ENCODE measurements at regions not wholly inside any gene's neighbourhood (a gene's known extent, or its start where the extent isn't known, plus 50 kb on each side); places are given as distances from the start of the nearest gene placed in this dataset.
"Not testable (repeated sequence)": the region's sequence is repeated elsewhere in the genome, so short reads cannot be mapped to it uniquely, and the experiment has no call there.

DNA sequence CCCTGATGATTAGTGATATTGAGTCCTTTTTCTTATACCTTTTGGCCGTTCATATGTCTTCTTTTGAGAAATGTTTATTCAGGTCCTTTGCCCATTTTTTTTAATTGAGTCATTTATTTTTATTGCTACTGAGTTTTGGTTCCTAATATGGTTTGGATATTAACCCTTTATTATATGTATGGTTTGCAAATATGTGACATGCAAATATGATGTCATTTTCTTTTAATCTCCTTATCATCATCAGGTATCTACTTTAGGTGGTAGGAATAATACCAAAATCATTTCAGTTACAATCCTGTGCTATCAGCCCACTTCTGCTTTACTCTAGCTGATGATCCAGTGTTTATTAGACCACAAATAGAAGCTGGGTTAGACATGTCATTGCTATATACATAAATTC, 102.3 kb upstream of the TRPC7 start:
- DNase-seq (ENCODE audit: low read depth in 2 of 2): no peak

DNA sequence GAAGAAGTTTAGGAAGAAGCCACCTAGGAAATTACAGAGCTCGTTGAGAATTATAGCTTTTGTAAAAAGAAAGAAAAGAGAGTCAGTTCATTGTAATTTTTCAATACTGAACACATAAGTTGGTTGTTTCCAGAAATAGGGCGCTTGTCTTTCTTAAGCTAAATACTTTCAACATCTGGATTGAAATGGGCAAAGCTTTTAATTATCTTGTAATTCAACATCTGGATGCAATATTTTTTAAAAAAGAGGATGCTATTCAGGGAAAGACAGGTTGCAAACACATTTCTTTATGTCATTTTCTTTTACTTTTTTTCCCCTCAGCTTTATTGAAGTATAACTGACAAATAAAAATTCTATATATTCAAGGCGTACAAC, 100.7 kb upstream of the TRPC7 start:
- DNase-seq (ENCODE audit: low read depth in 2 of 2): no peak

DNA sequence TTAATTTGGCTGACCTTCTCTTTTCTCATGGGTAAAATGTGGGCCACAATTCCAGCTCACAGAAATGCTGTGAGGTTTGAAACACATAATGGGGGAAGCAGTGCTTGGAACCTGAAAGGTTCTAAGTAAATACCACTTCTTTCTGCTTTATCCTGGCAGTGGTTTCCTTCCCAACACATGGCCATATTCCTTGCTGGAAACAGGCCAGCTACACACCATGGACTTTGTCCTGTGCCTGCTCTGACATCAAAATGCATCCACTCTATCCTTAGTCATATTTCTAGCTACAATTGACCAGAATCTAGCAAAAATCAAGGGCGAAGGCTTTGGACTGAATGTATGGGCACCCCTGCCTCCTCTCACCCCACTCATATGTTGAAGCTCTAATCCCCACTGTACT, 93.1 kb upstream of the TRPC7 start:
- no peak for DNase-seq (ENCODE audit: low read depth in 2 of 2)

DNA sequence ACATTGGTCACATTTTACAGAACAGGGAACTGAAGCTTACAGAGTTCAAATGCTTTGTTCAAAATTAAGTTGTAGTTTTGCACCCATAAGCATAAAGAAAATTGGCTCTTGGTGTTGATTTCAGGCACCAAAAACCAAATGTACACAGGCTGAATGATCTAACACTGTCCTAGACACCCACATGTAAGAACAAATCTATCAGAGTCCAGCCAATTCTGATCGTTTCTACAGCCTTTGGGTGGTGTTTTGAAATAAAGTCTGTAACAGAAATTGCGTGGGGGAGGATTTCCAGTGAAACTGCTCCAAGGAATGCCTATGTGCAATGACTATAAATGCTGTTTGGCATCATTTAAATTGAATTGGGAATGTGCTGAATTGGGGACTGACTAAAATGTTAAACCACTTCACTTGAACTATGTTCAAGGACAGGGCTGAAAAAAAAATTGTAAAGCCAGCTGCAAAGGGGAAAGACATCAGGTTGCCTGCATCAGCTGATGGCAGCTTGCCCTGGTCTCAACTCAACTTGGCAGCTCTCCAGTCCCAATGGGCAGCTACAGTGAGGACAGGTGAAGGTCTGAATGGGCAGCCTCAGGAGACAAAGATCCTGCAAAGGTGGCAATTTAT, 92.2 kb upstream of the TRPC7 start:
- no peak for DNase-seq (ENCODE audit: low read depth in 2 of 2)

DNA sequence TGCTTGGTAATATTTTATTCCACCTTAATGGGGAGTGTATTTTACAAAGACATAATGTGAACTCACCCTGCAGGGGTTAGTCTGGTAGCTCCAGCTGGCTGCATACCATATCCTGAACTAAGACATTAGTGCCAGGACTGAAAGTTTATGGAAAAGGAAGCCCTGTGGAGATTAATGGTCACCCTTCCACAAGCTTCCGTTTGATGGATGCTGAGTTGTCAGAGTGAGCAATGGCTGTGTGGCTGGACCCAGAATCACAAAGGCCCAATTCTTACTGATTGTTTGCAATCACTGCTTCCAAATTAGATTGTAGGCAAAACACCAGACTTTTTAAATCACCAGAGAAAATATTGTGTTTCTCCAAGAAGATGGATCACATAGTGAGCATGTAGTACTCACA, 90.1 kb upstream of the TRPC7 start:
- no peak for DNase-seq (ENCODE audit: low read depth in 2 of 2)

DNA sequence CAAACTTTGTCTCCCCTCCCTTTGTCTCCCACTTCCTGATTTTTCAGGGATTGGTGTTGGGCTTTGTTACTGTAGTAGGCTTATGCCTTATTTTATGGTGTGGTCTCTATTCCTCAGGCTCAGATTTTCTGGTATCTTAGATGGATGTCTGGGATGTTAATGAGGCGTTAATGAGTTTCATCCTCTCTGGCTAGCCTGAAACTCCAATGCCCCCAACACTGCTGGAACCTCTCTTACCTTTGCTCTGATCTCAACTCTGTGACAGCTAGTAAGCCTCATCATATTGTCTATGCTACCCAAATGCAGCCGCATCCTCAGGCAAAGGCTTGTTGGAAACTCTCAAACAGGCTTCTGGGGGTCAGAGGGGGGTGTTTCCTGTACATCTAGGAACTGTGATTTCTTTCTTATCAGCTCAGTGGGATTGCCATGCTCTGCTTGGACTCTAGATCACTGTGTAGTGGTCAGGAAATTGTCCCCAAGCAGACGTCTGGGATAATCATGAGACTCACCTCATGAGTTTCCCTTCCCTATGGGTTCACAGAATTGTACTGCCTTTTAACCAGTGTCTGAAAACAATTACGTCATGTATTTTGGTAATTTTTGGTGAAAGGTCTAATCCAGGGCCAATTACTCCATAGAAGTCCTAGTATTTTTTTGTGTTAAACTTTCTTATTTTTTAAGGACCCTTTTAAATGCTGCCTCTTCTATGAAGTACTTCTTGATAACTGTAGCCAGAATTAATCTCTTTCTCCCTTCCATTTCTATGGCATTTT, 88.8 kb upstream of the TRPC7 start:
- DNase-seq (ENCODE audit: low read depth in 2 of 2): no peak

DNA sequence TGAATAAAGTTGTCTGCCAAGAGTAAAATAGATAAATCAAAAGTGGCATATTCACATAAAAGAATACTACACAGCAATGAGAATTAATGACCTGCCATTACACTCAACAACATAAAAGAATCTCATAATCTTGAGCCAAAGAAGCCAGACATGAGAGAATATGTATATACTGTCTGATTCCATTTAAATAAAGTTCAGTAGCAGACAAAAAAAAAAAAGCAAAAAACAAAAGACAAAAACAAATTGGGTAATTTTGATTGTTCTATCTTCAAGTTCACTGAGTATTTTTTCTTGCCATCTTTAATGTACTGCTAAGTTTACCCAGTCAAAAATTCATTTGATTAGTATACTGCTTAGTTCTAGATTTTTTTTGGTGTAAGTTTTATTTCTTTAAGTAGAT, 87.9 kb upstream of the TRPC7 start:
- no peak for DNase-seq (ENCODE audit: low read depth in 2 of 2)

DNA sequence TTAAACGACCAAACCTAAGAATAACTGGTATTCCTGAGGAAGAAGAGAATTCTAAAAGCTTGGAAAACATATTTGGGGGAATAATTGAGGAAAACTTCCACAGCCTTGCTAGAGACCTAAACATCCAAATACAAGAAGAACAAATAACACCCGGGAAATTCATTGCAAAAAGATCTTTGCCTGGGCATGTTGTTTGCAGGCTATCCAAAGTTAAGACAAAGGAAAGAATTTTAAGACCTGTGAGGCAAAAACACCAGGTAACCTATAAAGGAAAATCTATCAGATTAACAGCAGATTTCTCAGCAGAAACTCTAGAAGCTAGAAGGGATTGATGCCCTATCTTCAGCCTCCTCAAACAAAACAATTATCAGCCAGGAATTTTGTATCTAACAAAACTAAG, 82.2 kb upstream of the TRPC7 start:
- DNase-seq (ENCODE audit: low read depth in 2 of 2): not testable (repeated sequence)

DNA sequence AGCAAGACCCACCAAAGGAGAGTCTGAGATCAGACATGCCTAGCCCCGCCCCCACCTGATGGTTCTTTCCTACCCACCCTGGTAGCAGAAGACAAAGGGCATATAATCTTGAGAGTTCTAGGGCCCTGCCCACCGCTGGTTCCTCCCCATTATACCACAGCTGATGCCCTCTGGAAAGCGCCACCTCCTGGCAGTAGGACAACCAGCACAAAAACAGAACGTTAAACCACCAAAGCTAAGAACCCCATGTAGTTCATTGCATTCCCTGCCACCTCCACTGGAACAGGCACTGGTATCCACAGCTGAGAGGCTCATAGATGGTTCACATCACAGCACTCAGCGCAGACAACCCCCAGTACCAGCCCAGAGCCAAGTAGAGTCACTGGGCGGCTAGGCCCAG, 81.2 kb upstream of the TRPC7 start:
- DNase-seq (ENCODE audit: low read depth in 2 of 2): no peak

DNA sequence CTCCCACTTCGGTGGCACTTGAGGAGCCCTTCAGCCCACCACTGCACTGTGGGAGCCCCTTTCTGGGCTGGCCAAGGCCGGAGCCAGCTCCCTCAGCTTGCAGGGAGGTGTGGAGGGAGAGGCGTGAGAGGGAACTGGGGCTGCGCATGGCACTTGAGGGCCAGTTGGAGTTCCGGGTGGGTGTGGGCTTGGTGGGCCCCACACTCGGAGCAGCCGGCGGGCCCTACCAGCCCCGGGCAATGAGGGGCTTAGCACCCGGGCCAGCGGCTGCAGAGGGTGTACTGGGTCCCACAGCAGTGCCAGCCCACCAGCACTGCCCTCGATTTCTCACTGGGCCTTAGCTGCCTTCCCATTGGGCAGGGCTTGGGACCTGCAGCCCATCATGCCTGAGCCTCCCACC, 78.8 kb upstream of the TRPC7 start:
- DNase-seq (ENCODE audit: low read depth in 2 of 2): not testable (repeated sequence)

DNA sequence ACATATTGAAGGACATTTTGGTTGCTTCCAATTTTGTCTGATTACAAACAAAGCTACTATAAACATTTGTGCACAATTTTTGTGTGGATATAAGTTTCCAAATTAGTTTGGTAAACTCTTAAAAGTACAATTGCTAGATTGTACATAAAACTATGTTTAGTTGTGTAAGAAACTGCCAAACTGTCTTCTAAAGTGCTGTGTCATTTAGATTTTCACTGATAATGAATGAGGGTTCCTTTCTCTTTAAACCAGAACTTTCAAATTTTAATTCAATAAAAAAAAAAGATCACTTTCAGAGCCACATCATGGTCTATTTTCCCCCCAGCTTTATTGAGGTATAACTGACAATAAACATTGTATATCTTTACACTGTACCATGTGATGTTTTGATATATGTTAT, 74.0 kb upstream of the TRPC7 start:
- no peak for DNase-seq (ENCODE audit: low read depth in 2 of 2)

DNA sequence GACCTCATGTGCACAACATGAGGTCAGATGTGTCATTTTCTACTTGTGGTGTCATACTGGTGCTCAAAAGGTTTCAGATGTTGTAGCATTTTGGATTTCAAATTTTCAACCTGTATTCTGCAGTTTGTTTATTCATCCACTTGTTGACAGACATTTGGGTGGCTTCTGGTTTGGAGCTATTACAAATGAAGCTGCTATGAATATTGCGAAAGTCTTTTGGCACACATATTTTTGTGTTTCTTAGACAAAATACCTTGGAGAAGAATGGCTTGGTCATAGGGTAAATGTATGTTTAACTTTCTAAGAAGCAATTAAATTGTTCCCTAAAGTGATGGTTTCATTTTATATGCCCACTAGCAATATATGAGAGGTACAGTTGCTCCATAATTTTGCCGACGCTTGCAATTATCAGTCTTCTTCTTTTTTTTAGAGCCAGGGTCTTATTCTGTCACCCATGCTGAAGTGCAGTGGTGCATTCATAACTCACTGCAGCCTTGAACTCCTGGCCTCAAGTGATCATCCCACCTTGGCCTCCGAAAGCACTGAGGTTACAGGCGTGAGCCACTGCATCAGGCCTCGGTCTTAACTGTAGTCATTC, 70.7 kb upstream of the TRPC7 start:
- DNase-seq (ENCODE audit: low read depth in 2 of 2): no peak

DNA sequence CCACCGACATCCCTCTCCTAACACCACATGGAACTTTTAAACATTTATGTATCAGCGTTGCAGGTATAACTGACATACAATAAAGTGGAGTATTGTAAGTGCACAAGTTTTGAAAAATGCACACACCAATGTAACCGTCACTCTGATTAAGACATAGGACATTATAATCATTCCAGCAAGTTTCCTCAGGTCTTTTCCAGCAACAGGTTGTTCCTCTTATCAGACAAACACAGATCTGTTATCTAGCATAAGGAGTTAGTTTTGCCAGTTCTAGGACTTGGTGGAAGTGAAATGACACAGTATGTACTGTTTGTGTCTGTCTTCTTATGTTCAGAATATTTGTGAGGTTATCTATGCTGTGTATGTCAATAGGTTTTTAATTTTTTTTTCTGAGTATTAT, 69.5 kb upstream of the TRPC7 start:
- no peak for DNase-seq (ENCODE audit: low read depth in 2 of 2)

DNA sequence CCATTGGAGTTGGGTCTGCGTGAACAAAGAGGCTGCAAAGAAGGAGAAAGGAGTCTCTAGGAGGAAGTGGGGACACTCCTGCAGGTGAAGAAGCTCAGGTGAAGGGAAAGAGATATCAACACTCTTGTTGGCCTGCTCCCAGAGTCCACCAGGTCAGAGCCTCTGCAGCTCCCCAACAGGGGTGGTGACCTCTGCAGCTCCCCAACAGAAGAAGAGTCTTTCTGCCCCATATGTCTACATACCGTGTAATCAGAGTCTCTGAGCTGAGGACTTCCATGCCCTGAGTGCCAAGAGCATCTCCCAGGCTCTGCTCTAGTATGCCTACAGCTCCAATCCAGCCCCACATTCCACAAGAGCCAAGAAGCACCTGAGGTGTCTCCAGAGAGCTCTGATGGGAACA, 67.4 kb upstream of the TRPC7 start:
- DNase-seq (ENCODE audit: low read depth in 2 of 2): no peak

DNA sequence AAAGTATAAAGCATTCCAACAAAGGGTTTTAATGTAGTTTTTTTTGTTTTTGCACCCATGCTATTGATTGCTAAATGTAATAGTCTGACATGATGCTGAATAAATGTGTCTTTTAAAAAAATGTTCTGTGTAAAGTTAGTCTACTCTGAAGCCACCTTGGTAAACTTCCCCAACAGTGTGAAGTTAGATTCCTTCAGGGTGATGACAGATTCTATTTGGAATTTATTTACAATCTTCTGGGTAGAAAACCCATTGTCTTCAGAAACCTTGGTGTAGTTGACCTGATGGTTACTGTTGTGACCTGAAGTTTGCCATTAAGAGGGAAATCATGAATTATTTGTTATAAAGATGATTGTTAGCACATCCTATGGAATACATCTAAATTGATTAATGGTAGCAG, 64.7 kb upstream of the TRPC7 start:
- no peak for DNase-seq (ENCODE audit: low read depth in 2 of 2)

DNA sequence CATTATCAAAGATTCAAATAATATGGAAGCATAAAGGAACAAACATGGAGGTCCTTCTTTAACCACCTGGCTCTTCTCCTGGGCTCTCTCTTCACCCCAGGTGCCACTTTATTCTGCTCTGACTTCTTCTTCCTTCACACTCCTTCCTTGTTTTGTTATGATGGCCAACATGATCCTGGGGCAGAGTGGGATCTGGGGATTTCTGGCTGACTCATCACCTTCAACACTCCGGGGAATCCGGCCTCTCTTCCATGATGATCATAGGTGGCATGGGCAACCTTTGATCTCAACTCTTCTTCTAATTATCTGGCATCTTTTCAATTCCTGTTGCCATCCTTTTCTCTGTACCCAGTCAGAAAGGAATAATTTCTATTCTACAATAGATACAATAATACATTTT, 62.1 kb upstream of the TRPC7 start:
- DNase-seq (ENCODE audit: low read depth in 2 of 2): no peak

DNA sequence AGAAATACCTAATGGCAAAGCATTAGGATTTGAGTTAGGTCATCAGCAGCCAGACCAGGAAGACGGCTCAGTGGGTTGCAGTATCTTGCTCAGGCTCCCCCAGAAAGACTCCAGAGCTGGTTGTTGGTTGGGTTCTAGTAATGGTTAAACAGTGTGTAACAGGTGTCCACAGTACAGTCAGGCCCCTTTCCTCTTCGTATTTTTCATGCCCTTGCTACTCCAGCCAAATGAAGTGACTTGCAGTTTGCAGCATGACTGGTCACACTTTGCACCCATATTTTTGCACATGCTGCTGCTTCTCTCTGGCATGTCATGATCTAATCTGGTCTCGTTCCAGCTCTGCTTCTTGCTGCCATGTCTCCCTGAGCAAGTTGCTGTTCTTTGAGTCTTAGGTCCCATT, 60.6 kb upstream of the TRPC7 start:
- no peak for DNase-seq (ENCODE audit: low read depth in 2 of 2)

DNA sequence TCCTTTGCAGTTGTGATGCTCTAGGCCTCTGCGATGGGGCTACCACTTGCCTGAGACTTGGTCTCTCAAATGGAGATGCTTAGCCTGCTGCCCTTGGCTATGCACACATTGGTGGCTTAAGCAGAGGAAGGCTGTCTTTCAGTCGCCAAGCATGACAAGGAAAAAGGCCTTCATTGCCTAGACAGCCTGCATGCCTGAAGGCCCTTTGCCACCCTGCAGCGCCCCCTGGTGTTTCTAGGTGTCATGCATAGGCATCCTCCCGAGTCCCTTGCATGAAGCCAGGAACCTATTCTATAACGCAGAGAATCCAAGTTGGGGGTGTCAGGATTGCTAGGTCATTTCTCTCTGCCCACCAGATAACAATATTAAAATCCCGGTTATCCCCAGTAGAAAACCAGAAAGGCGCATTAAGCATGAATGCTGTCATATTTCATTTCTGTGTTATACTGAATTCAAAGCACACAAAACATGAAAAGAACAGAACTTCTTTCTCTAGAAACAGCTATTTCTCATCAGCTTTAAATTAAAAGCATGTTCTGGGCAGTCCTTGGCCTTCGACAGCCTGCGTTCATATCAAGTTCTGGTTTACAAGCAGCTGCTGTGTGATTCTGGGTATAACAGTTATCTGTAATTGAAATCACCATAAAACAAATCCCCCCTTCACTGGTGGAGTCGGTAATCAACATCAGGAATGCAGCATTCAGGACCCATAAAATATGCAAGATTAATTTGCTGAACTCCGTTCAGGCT, 59.7 kb upstream of the TRPC7 start:
- DNase-seq (ENCODE audit: low read depth in 2 of 2): peak; percentile 33 to 55

DNA sequence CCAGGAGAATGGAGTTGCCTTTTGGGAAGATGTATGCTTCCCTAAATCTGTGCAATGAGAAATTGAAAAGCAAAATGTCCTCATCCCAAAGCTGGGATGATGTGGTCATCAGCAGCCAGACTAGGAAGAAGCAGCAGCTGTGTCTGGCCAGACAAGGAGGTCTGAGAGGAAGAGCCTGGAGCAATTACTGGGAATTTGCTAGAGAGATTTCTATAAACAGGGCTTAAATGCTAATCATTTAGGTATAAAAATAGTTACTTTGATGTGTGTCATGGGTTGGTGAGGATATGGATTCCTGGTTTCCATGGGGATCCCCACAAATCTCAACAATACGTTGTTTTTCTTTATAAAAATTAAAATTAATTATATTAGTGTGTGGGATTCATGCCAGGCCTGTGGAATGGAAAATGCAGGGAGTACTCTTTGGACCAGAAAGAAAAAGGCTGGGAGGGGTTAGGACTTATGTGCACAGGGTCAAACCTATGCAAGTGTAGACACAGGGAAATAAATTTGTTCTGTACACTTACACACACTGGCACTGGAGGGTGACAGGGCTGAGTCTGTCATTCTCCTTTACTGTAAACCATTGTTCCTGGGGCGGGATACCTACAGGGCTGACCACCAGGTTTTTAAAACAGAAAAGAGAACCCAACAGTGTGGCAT, 58.7 kb upstream of the TRPC7 start:
- no peak for DNase-seq (ENCODE audit: low read depth in 2 of 2)

DNA sequence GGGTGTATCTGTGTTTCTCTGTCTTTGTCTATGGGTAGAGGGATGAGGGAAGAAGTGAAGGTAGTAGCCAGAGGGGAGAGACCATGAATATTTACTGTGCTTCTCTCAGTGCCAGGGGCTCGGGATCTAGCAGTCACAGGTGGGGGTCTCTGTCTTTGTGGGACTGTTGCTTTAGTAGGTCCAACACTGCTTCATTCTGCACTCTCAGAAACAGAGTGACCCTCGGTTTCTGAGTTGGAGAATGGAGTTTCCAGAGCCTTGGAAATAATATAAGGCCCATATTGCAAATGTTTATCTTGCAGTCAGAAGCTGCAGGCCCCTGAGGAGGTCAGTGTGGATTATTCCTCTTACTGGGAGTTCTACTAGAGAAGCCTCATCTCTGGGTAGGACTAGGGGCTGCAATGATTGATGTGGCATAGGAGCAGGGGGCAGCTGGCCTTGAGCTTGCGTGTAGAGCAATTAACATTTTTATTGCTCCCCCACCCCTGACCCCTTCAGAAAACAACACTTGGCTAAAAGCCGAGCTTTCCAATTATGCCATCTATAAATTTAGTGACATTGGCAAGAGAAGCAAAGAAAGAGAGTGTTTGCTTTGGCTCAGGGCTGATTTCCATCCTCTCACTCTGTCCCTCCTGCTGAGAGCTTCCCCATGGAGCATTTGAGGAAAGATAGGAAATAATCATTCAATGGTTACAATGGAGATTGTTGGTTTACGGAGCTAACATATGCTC, 55.0 kb upstream of the TRPC7 start:
- DNase-seq (ENCODE audit: low read depth in 2 of 2): no peak

DNA sequence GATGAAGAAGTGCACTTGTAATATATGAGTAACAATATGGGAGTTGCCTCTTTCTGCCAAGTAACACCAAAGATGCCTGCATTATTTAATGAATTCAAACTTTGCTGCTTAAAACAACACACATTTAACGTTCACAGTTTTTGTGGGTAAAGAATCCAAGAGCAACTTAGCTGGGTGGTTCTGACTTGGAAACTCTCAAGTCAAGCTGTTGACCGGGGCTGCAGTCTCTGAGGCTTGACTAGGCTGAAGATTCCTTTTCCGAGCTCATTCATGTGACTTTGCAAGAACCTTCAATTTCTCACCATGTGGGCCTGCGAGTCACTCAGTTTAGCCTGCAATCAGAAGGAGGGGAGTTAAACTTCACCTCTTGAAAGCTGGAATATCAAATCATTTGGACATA, 53.0 kb upstream of the TRPC7 start:
- no peak for DNase-seq (ENCODE audit: low read depth in 2 of 2)
